IMR-90 (cell line): ENCODE measurements at regions not wholly inside any gene's neighbourhood (a gene's known extent, or its start where the extent isn't known, plus 50 kb on each side); places are given as distances from the start of the nearest gene placed in this dataset.

Experiments
- ATAC-seq: fragments of 200-7000 bp; cut with Tn5 transposase; 2 replicates; pipeline ENCODE4 v1.9.1; 2020; ENCODE audit warnings: low read depth, mild to moderate bottlenecking, moderate library complexity
- BruUV-seq: library from RNA; stranded (reverse); fragments of 400-500 nt; replicated peaks from 2 replicates; lab custom pipeline; 2021; lab: Mats Ljungman, UMichigan
- CTCF ChIA-PET: fragments of 300-600 bp; formaldehyde crosslinking; extraction: SDS; loops from one replicate; lab custom pipeline; 2021; ENCODE audit warnings: antibody characterized with exemption; lab: Yijun Ruan, JAX
- POLR2A ChIA-PET: fragments of 300-600 bp; sonication (Branson Sonifier 250); formaldehyde crosslinking; loops from one replicate; lab custom pipeline; 2022; ENCODE audit warnings: antibody characterized with exemption; ENCODE audit not compliant: unreplicated experiment; lab: Charles Lee
- DNase-seq: peaks from one replicate; pipeline ENCODE4 v3.0.0; 2013
- H2AFZ ChIP-seq: replicated peaks from 2 replicates; pipeline ENCODE3; 2013; ENCODE audit warnings: low read length, mild to moderate bottlenecking; ENCODE audit not compliant: poor library complexity
- H2AK5ac ChIP-seq: 2 replicates; pipeline ENCODE4 v1.6.1; 2013; ENCODE audit warnings: low read depth, low read length, inconsistent platforms
- H2AK9ac ChIP-seq: replicated peaks from 2 replicates; pipeline ENCODE3; 2013; ENCODE audit warnings: mild to moderate bottlenecking, low read depth, low read length, moderate library complexity; ENCODE audit not compliant: poor library complexity
- H2BK120ac ChIP-seq: 2 replicates; pipeline ENCODE4 v1.6.1; 2013; ENCODE audit warnings: low read depth, low read length, inconsistent platforms
- H2BK15ac ChIP-seq: 3 replicates; pipeline ENCODE4 v1.6.1; 2013; ENCODE audit warnings: low read depth, low read length, inconsistent platforms
- H2BK20ac ChIP-seq: 2 replicates; pipeline ENCODE4 v1.6.1; 2013; ENCODE audit warnings: low read depth, mild to moderate bottlenecking, inconsistent platforms, low read length, moderate library complexity
- H2BK5ac ChIP-seq: 2 replicates; pipeline ENCODE4 v1.6.1; 2013; ENCODE audit warnings: mild to moderate bottlenecking, low read depth, low read length, inconsistent platforms; ENCODE audit not compliant: poor library complexity, severe bottlenecking
- H3K14ac ChIP-seq: replicated peaks from 2 replicates; pipeline ENCODE4 v1.6.1; 2013; ENCODE audit warnings: low read depth, low read length, inconsistent platforms
- H3K18ac ChIP-seq: 2 replicates; pipeline ENCODE4 v1.6.1; 2013; ENCODE audit warnings: low read depth, low read length, control low read depth
- H3K23ac ChIP-seq: 2 replicates; pipeline ENCODE4 v1.6.1; 2013; ENCODE audit warnings: low read depth, low read length, inconsistent platforms
- H3K27ac ChIP-seq: 2 replicates; pipeline ENCODE4 v1.5.1; 2013; ENCODE audit warnings: mild to moderate bottlenecking, control low read depth, low read length; ENCODE audit not compliant: insufficient read depth
- H3K27me3 ChIP-seq: 2 replicates; pipeline ENCODE4 v1.6.1; 2013; ENCODE audit warnings: low read length; ENCODE audit not compliant: control insufficient read depth, insufficient read depth
- H3K36me3 ChIP-seq: 2 replicates; pipeline ENCODE4 v1.6.1; 2013; ENCODE audit warnings: low read length, mixed read lengths; ENCODE audit not compliant: control insufficient read depth, insufficient read depth
- H3K4ac ChIP-seq: 2 replicates; pipeline ENCODE4 v1.6.1; 2013; ENCODE audit warnings: low read depth, low read length, inconsistent platforms
- H3K4me1 ChIP-seq: 2 replicates; pipeline ENCODE4 v1.6.1; 2013; ENCODE audit warnings: low read length, mixed read lengths; ENCODE audit not compliant: control insufficient read depth, insufficient read depth
- H3K4me2 ChIP-seq: 2 replicates; pipeline ENCODE4 v1.6.1; 2013; ENCODE audit warnings: low read depth, mild to moderate bottlenecking, control low read depth, low read length, moderate library complexity
- H3K4me3 ChIP-seq: 2 replicates; pipeline ENCODE4 v1.5.1; 2013; ENCODE audit warnings: low read depth, mild to moderate bottlenecking, control low read depth, low read length, moderate library complexity; ENCODE audit not compliant: insufficient read depth
- H3K56ac ChIP-seq: 2 replicates; pipeline ENCODE4 v1.6.1; 2013; ENCODE audit warnings: low read length, inconsistent platforms; ENCODE audit not compliant: insufficient read depth; ENCODE audit errors: extremely low read depth
- H3K79me1 ChIP-seq, 2 experiments: 2 replicates each; pipeline ENCODE4 v1.6.1; 2013; ENCODE audit warnings: low read length in 2 of 2, inconsistent platforms in 1 of 2, low read depth in 1 of 2
- H3K9ac ChIP-seq: 2 replicates; pipeline ENCODE4 v1.6.1; 2013; ENCODE audit warnings: low read depth, low read length, control low read depth
- H3K9me1 ChIP-seq: 2 replicates; pipeline ENCODE4 v1.6.1; 2013; ENCODE audit warnings: low read length, inconsistent platforms; ENCODE audit not compliant: insufficient read depth
- H3K9me3 ChIP-seq: 2 replicates; pipeline ENCODE4 v1.6.1; 2013; ENCODE audit warnings: low read length; ENCODE audit not compliant: control insufficient read depth, insufficient read depth
- H4K20me1 ChIP-seq: 2 replicates; pipeline ENCODE4 v1.6.1; 2013; ENCODE audit warnings: low read length, inconsistent platforms; ENCODE audit not compliant: insufficient read depth
- H4K5ac ChIP-seq: 2 replicates; pipeline ENCODE4 v1.6.1; 2013; ENCODE audit warnings: mild to moderate bottlenecking, low read depth, low read length, control low read depth
- H4K8ac ChIP-seq, 2 experiments: 2 replicates each; pipeline ENCODE4 v1.6.1; 2013; ENCODE audit warnings: low read depth in 2 of 2, low read length in 2 of 2, control low read depth in 1 of 2, inconsistent platforms in 1 of 2
- H4K91ac ChIP-seq: 2 replicates; pipeline ENCODE4 v1.6.1; 2013; ENCODE audit warnings: low read depth, low read length, inconsistent platforms; ENCODE audit not compliant: insufficient read depth
- CEBPB ChIP-seq: IDR thresholded peaks from 2 replicates; pipeline ENCODE4 v1.6.1; 2012; ENCODE audit warnings: low read depth, low read length, improper control_type of control experiment
- ELK1 ChIP-seq: fragments of 150-350 bp; IDR thresholded peaks from 2 replicates; pipeline ENCODE4 v1.6.1; 2016; ENCODE audit warnings: low read depth, mild to moderate bottlenecking, low read length, moderate library complexity, borderline replicate concordance
- NFE2L2 ChIP-seq: fragments of 150-350 bp; IDR thresholded peaks from 2 replicates; pipeline ENCODE4 v1.6.1; 2016; ENCODE audit warnings: low read depth, mild to moderate bottlenecking, low read length
- SMC3 ChIP-seq: fragments of 150-350 bp; IDR thresholded peaks from 2 replicates; pipeline ENCODE4 v1.6.1; 2016; ENCODE audit warnings: low read depth, mild to moderate bottlenecking, antibody characterized with exemption, low read length, moderate library complexity
- USF2 ChIP-seq: fragments of 150-350 bp; IDR thresholded peaks from 2 replicates; pipeline ENCODE4 v1.6.1; 2017; ENCODE audit warnings: mild to moderate bottlenecking, antibody characterized with exemption, low read length, low read depth
- WGBS, 2 experiments: methylation state at CpG; one replicate each; pipeline versions ENCODE4 v1.1.5 to v1.1.7; 2013; ENCODE audit warnings: missing lambda C conversion rate in 2 of 2; ENCODE audit not compliant: insufficient read length in 1 of 2; ENCODE audit errors: extremely low coverage in 2 of 2; 5-methylcytosine and 5-hydroxymethylcytosine counted together
- dilution Hi-C: fragments of 300-500 bp; cut with HindIII; formaldehyde crosslinking; loops from one replicate; pipeline ENCODE4 v1.14.3; 2018; ENCODE audit warnings: low sequenced_read_pairs; ENCODE audit not compliant: unreplicated experiment
- in situ Hi-C: fragments of 300-500 bp; cut with MboI; formaldehyde crosslinking; loops from 3 replicates; pipeline ENCODE4 v1.14.3; 2019; ENCODE audit warnings: low sequenced_read_pairs, inconsistent platforms, mixed read lengths
- intact Hi-C: fragments of 100-400 bp; cut with micrococcal nuclease; formaldehyde crosslinking; loops from 2 replicates; pipeline ENCODE4 v1.10.0; 2022

GRCh38 chr10:63806330-63806729, 285.1 kb downstream of the REEP3 start:
- BruUV-seq, result no TSS peak
- no peak for ATAC-seq
- Histone ChIP-seq H2AFZ (no peak overlapping the region), H2BK15ac (no peak overlapping the region), H3K23ac (no peak overlapping the region), H2BK120ac (no peak overlapping the region), H3K36me3 (no peaks in the 10 kb centered on the region), H3K4me1 (no peaks in the 10 kb centered on the region), H3K27me3 (peaks cover 1% of the 10 kb centered on the region; the same call in 1 of the 2 replicates), H3K18ac (no peak overlapping the region), H3K56ac (no peak overlapping the region), H2AK5ac (no peak overlapping the region), H3K9ac (no peak overlapping the region), H2AK9ac (no peak overlapping the region), H4K8ac (no peak overlapping the region), H4K91ac (no peak overlapping the region), H3K4me2 (no peak overlapping the region), H2BK5ac (no peak overlapping the region), H4K5ac (no peak overlapping the region), H2BK20ac (no peak overlapping the region), H3K79me1 (no peaks in the 10 kb centered on the region), H3K9me1 (no peaks in the 10 kb centered on the region), H3K9me3 (no peaks in the 10 kb centered on the region), H3K27ac (no peak overlapping the region), H4K20me1 (no peaks in the 10 kb centered on the region), H3K14ac (no peak overlapping the region), H3K4ac (no peak overlapping the region), H3K4me3 (no peak overlapping the region)
- DNase-seq, result no peak
- ChIA-PET CTCF (no interaction called here), POLR2A (no interaction called here)
- in situ Hi-C loops, result no loop called here
- no peak for TF ChIP-seq NFE2L2
- no peak for TF ChIP-seq ELK1
- TF ChIP-seq CEBPB, result 0 out of 2 replicates have a peak, but pooled peaks have one; percentile 29
- no peak for TF ChIP-seq SMC3
- no peak for TF ChIP-seq USF2
- WGBS, 2 experiments, result no CpG with 5 or more reads among the region's 2 CpGs
- intact Hi-C loops, result no loop called here
- dilution Hi-C loops, result no loop called here
